ENCODE measurements at regions not wholly inside any gene's neighbourhood (a gene's known extent, or its start where the extent isn't known, plus 50 kb on each side); places are given as distances from the start of the nearest gene placed in this dataset.
"Not testable (repeated sequence)": the region's sequence is repeated elsewhere in the genome, so short reads cannot be mapped to it uniquely, and the experiment has no call there.

- H3K36me3 ChIP-seq (ENCODE audit: control insufficient read depth, insufficient read depth, low read length); H3K27me3 ChIP-seq (ENCODE audit: control insufficient read depth, insufficient read depth, low read length); H3K9me3 Mint-ChIP-seq; H3K9me3 ChIP-seq (ENCODE audit: control insufficient read depth in 2 of 2, low read length in 2 of 2); H3K4me3 ChIP-seq (ENCODE audit: low read depth, low read length); DNase-seq; H3K27me3 Mint-ChIP-seq; H3K27ac ChIP-seq (ENCODE audit: insufficient read depth, low read length, poor library complexity, severe bottlenecking); ATAC-seq (ENCODE audit: low read depth in 2 of 2); H3K36me3 Mint-ChIP-seq: not testable (repeated sequence)
- H3K27ac Mint-ChIP-seq: peak overlapping the region in 2 of 3 donors; percentile 18 to 38
- H3K4me3 Mint-ChIP-seq: peak overlapping the region in 1 of 4 donors; percentile 65
- peaks cover 34 to 56% (median 47%) of the 10 kb centered on the region in 4 donors for H3K4me1 Mint-ChIP-seq
- peaks cover 40% of the 10 kb centered on the region for H3K4me1 ChIP-seq (ENCODE audit: control insufficient read depth, insufficient read depth, low read length, poor library complexity, severe bottlenecking)
Observed at GRCh38 chr11:86144087-86144486, 75.2 kb upstream of the PICALM start.

DNA sequence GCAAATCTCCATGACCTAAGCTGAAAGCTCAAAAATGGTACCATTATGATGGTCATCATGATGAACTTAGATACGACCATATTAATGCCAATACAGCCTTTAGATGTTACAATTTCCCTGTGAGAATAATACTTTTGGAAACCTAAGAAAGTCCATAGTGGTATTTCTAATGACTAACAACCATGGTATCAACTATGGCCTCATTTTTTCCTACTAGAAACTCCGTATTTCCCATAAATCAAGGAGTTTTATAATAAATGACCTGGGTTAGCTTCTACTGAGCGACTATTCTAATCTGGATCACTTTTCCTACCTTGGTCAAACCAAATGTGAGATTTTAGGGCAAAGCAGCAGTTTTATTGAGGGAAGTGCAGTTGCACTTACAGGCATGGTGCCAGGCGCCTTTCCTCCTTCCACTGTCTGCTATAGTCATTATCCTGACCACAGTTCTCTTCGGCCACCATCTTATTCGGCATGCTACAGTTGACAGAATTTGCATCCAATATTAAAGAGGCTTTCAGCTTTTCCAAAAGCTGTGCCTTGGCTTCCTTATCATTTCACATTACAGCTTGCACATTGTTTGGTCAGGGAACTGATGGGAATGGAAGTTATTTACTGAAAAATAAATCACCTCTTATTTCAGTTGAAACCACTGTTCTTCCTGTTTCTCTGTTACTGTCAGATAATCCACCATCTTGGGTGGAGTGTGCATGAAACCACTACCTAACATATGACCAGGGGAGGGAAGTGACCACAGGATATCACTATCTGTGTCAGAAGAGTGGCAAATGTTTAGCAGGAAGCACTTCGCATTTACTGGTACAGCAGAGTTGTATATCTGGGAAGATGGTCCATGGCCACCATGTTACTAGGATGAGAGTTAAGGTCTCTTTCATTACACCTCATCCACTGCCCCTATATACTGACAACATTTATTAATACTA is 74.5 kb upstream of the PICALM start:
- H3K4me1 ChIP-seq (ENCODE audit: control insufficient read depth, insufficient read depth, low read length, poor library complexity, severe bottlenecking): peaks cover 47% of the 10 kb centered on the region
- H3K4me1 Mint-ChIP-seq: peaks cover 40 to 63% (median 55%) of the 10 kb centered on the region in 4 donors
- peak in 1 of 3 donors; percentile 81 for DNase-seq

GRCh38 chr11:86142170-86142569 is 73.3 kb upstream of the PICALM start:
- H3K27ac Mint-ChIP-seq: peak overlapping the region; percentile 1 to 88 (median 39)

More for the DNA sequence above, 74.5 kb upstream of the PICALM start:
- ATAC-seq (ENCODE audit: low read depth in 2 of 2): peak; percentile 19 to 49
- H3K4me3 ChIP-seq (ENCODE audit: low read depth, low read length): peak overlapping the region; percentile 53
- peak overlapping the region; percentile 25 for H3K27ac ChIP-seq (ENCODE audit: insufficient read depth, low read length, poor library complexity, severe bottlenecking)
- peak overlapping the region in 3 of 4 donors; percentile 13 to 65 (median 48) for H3K4me3 Mint-ChIP-seq
- H3K9me3 ChIP-seq (ENCODE audit: control insufficient read depth in 2 of 2, low read length in 2 of 2): no peaks in the 10 kb centered on the region
- H3K9me3 Mint-ChIP-seq: peaks cover 0 to 4% (median 0%) of the 10 kb centered on the region in 7 donors
- H3K36me3 ChIP-seq (ENCODE audit: control insufficient read depth, insufficient read depth, low read length): no peaks in the 10 kb centered on the region
- H3K27me3 Mint-ChIP-seq: no peaks in the 10 kb centered on the region
- no peaks in the 10 kb centered on the region for H3K27me3 ChIP-seq (ENCODE audit: control insufficient read depth, insufficient read depth, low read length)
- no peaks in the 10 kb centered on the region for H3K36me3 Mint-ChIP-seq
- H3K27ac Mint-ChIP-seq: peak overlapping the region; percentile 39 to 88 (median 68)

GRCh38 chr11:86141727-86142126 is 72.8 kb upstream of the PICALM start:
- H3K4me1 ChIP-seq (ENCODE audit: control insufficient read depth, insufficient read depth, low read length, poor library complexity, severe bottlenecking): peaks cover 51% of the 10 kb centered on the region
- no peak overlapping the region for H3K4me3 Mint-ChIP-seq

More at GRCh38 chr11:86142170-86142569, 73.3 kb upstream of the PICALM start:
- Mint-ChIP-seq H3K4me3 (no peak overlapping the region), H3K4me1 (peaks cover 44 to 68% (median 54%) of the 10 kb centered on the region in 4 donors), H3K27me3 (no peaks in the 10 kb centered on the region), H3K36me3 (no peaks in the 10 kb centered on the region), H3K9me3 (peaks cover 0 to 4% (median 0%) of the 10 kb centered on the region in 7 donors)
- no peak overlapping the region for H3K27ac ChIP-seq (ENCODE audit: insufficient read depth, low read length, poor library complexity, severe bottlenecking)
- H3K27me3 ChIP-seq (ENCODE audit: control insufficient read depth, insufficient read depth, low read length): no peaks in the 10 kb centered on the region
- H3K36me3 ChIP-seq (ENCODE audit: control insufficient read depth, insufficient read depth, low read length): no peaks in the 10 kb centered on the region
- DNase-seq (no peak), ATAC-seq (ENCODE audit: low read depth in 2 of 2) (no peak)
- no peaks in the 10 kb centered on the region for H3K9me3 ChIP-seq (ENCODE audit: control insufficient read depth in 2 of 2, low read length in 2 of 2)
- H3K4me3 ChIP-seq (ENCODE audit: low read depth, low read length): no peak overlapping the region
- peaks cover 51% of the 10 kb centered on the region for H3K4me1 ChIP-seq (ENCODE audit: control insufficient read depth, insufficient read depth, low read length, poor library complexity, severe bottlenecking)

DNA sequence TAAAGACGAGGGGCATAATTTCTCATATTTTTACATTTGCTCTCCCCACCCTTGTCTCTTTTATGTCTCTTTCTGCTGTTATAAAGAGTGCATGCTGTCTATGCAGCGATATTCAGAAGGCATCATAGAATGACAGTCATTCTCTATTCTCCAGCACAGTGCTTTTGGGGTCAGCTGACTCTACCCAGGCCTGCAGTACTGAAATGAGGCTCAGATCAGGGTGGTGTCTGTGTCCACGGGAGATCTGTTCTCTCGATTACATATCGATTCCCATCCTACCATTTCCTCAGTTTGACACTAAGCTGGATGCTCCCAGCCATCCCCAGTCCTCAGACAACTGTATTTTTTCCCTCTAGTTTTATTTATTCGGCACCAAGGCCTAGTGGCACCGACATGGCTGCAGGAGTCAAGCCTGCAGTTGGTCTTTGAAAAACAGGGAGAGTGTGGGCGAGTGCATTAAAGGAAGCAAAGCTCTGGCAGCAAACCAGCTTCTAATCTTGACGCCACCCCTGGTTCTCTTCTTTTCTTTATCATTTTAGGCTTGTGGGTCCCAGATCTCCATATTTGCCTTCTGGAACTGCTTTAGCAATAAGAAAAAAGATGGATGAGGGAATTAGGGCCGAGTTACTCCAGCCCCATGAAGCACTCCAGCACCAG is 71.6 kb upstream of the PICALM start:
- H3K27me3 Mint-ChIP-seq: no peaks in the 10 kb centered on the region

More at GRCh38 chr11:86141727-86142126, 72.8 kb upstream of the PICALM start:
- DNase-seq: no peak
- Mint-ChIP-seq H3K27ac (peak overlapping the region; percentile 55 to 93 (median 93)), H3K36me3 (no peaks in the 10 kb centered on the region), H3K27me3 (no peaks in the 10 kb centered on the region), H3K4me1 (peaks cover 40 to 68% (median 54%) of the 10 kb centered on the region in 4 donors), H3K9me3 (peaks cover 0 to 4% (median 0%) of the 10 kb centered on the region in 7 donors)
- Histone ChIP-seq H3K27me3 (ENCODE audit: control insufficient read depth, insufficient read depth, low read length) (no peaks in the 10 kb centered on the region), H3K9me3 (ENCODE audit: control insufficient read depth in 2 of 2, low read length in 2 of 2) (no peaks in the 10 kb centered on the region), H3K36me3 (ENCODE audit: control insufficient read depth, insufficient read depth, low read length) (no peaks in the 10 kb centered on the region), H3K4me3 (ENCODE audit: low read depth, low read length) (no peak overlapping the region), H3K27ac (ENCODE audit: insufficient read depth, low read length, poor library complexity, severe bottlenecking) (no peak overlapping the region)
- no peak for ATAC-seq (ENCODE audit: low read depth in 2 of 2)

DNA sequence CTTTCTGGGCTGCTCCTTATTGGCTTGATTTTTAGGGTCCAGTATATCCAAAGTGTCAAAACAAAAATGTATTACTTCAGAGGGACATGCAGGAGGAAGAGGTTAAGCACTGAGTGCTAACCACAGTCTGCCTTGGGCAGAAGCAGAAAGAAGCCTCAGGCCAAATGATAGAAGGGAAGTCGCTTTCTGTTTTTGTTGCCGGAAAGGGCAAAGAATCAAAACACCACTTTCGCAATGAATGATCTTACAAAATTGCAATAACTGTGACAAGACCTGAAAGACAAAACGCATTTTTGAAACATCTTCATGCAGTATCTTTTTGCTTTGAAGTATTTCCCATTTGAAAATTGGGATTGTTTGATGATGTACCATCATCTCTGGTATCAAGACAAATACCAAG is 70.1 kb upstream of the PICALM start:
- Histone ChIP-seq H3K4me1 (ENCODE audit: control insufficient read depth, insufficient read depth, low read length, poor library complexity, severe bottlenecking) (peaks cover 44% of the 10 kb centered on the region), H3K27me3 (ENCODE audit: control insufficient read depth, insufficient read depth, low read length) (no peaks in the 10 kb centered on the region), H3K36me3 (ENCODE audit: control insufficient read depth, insufficient read depth, low read length) (no peaks in the 10 kb centered on the region), H3K4me3 (ENCODE audit: low read depth, low read length) (peak overlapping the region; percentile 75), H3K9me3 (ENCODE audit: control insufficient read depth in 2 of 2, low read length in 2 of 2) (no peaks in the 10 kb centered on the region), H3K27ac (ENCODE audit: insufficient read depth, low read length, poor library complexity, severe bottlenecking) (peak overlapping the region; percentile 74)
- ATAC-seq (ENCODE audit: low read depth in 2 of 2) (peak; percentile 69 to 80), DNase-seq (peak in 2 of 3 donors; percentile 46 to 89)
- H3K36me3 Mint-ChIP-seq: no peaks in the 10 kb centered on the region
- peak overlapping the region; percentile 33 to 88 (median 67) for H3K4me3 Mint-ChIP-seq
- peaks cover 0 to 6% (median 0%) of the 10 kb centered on the region in 7 donors for H3K9me3 Mint-ChIP-seq
- peak overlapping the region; percentile 93 to 98 (median 94) for H3K27ac Mint-ChIP-seq
- peaks cover 35 to 56% (median 48%) of the 10 kb centered on the region in 4 donors for H3K4me1 Mint-ChIP-seq
- no peaks in the 10 kb centered on the region for H3K27me3 Mint-ChIP-seq

More for the DNA sequence above, 71.6 kb upstream of the PICALM start:
- H3K4me3 ChIP-seq (ENCODE audit: low read depth, low read length): no peak overlapping the region
- no peaks in the 10 kb centered on the region for H3K9me3 ChIP-seq (ENCODE audit: control insufficient read depth in 2 of 2, low read length in 2 of 2)
- H3K27me3 ChIP-seq (ENCODE audit: control insufficient read depth, insufficient read depth, low read length): no peaks in the 10 kb centered on the region
- H3K27ac Mint-ChIP-seq: peak overlapping the region; percentile 92 to 98 (median 93)
- peaks cover 0 to 4% (median 0%) of the 10 kb centered on the region in 7 donors for H3K9me3 Mint-ChIP-seq
- DNase-seq (no peak), ATAC-seq (ENCODE audit: low read depth in 2 of 2) (no peak)
- peaks cover 39 to 68% (median 54%) of the 10 kb centered on the region in 4 donors for H3K4me1 Mint-ChIP-seq
- H3K36me3 ChIP-seq (ENCODE audit: control insufficient read depth, insufficient read depth, low read length): no peaks in the 10 kb centered on the region
- no peaks in the 10 kb centered on the region for H3K36me3 Mint-ChIP-seq
- no peak overlapping the region for H3K27ac ChIP-seq (ENCODE audit: insufficient read depth, low read length, poor library complexity, severe bottlenecking)
- H3K4me3 Mint-ChIP-seq: peak overlapping the region in 3 of 4 donors; percentile 8 to 32 (median 26)
- peaks cover 51% of the 10 kb centered on the region for H3K4me1 ChIP-seq (ENCODE audit: control insufficient read depth, insufficient read depth, low read length, poor library complexity, severe bottlenecking)

GRCh38 chr11:86136538-86136937 is 67.7 kb upstream of the PICALM start:
- ATAC-seq (ENCODE audit: low read depth in 2 of 2) (no peak), DNase-seq (no peak)
- Mint-ChIP-seq H3K27ac (peak overlapping the region in 1 of 3 donors; percentile 12), H3K27me3 (no peaks in the 10 kb centered on the region), H3K4me1 (peaks cover 22 to 34% (median 29%) of the 10 kb centered on the region in 4 donors), H3K9me3 (peaks cover 0 to 4% (median 0%) of the 10 kb centered on the region in 7 donors), H3K36me3 (no peaks in the 10 kb centered on the region), H3K4me3 (no peak overlapping the region)
- no peaks in the 10 kb centered on the region for H3K36me3 ChIP-seq (ENCODE audit: control insufficient read depth, insufficient read depth, low read length)
- no peaks in the 10 kb centered on the region for H3K27me3 ChIP-seq (ENCODE audit: control insufficient read depth, insufficient read depth, low read length)
- no peak overlapping the region for H3K27ac ChIP-seq (ENCODE audit: insufficient read depth, low read length, poor library complexity, severe bottlenecking)
- peaks cover 26% of the 10 kb centered on the region for H3K4me1 ChIP-seq (ENCODE audit: control insufficient read depth, insufficient read depth, low read length, poor library complexity, severe bottlenecking)
- no peak overlapping the region for H3K4me3 ChIP-seq (ENCODE audit: low read depth, low read length)
- H3K9me3 ChIP-seq (ENCODE audit: control insufficient read depth in 2 of 2, low read length in 2 of 2): no peaks in the 10 kb centered on the region

All from CD4-positive, CD25-positive, alpha-beta regulatory T cell (primary cell).